ENCODE measurements at regions not wholly inside any gene's neighbourhood (a gene's known extent, or its start where the extent isn't known, plus 50 kb on each side); places are given as distances from the start of the nearest gene placed in this dataset.
"Not testable (repeated sequence)": the region's sequence is repeated elsewhere in the genome, so short reads cannot be mapped to it uniquely, and the experiment has no call there.

DNA sequence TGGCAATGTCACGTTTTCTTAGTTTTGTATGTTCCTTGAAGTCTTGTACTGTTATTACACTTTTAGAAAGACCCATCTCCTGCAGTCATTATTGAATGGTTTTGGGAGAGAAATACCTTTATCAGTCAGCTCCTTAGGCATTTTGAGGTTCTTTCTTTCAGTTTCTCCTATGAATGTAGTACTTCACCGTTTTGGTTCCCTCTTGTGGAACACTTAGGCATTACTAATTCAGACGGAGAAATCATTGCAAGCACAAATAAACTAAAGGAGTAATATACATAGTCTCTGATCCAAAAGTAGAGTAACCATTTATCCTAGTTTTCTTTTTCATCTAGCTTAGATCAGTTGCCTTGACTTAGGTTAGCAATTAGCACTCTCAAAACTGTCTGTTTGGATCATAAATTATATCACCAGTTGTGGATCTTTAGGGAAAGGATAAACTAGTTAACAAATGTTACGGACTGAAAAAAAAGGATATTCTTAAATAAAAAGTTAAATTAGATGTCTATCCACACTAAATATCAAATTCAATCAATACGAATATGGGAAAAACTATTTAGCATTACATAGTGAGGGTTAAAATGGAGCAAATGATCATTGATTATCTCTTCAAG lies 1538.3 kb upstream of the SEL1L start:
- DNase-seq (ENCODE audit: low read depth in 2 of 2), result no peak

DNA sequence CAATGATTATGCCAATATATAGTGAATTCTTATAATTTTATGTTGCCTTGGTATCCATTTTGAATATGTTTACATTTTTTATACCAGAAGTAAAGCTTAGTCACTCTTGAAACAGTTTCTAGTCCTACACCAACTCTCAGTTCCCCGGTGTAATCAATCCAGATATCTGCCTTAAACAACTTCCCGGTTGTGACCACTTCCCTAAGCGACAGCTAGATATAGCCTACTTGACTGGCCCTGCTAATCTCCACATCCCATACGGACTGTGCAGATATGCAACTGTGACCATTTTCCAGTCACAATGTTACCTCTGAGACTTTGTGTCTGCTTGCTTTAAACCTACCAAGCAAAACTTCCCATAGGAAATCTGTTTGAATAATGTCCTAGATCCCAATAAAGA lies 1551.5 kb upstream of the SEL1L start:
- DNase-seq (ENCODE audit: low read depth in 2 of 2), result no peak

DNA sequence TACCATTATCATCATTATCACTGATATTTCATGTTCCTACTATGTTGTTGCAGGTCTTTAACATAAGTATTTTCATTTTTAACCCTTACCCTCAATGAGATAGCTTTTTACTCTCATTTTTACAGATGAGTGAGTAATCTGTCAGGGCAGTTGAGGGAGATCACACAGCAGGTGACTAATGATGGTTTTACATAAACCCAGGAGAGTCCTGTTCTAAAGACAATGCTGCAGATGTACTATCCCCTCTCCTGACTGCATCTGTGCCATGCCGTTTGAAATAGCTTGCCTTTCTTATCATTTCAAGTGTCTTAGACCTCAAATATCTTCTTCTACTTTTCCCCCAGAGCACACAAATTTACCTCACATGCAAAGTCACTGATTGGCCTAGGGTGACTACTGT lies 1552.1 kb upstream of the SEL1L start:
- DNase-seq (ENCODE audit: low read depth in 2 of 2), result no peak

GRCh38 chr14:83091991-83092956 lies 1558.6 kb upstream of the SEL1L start:
- not testable (repeated sequence) for DNase-seq (ENCODE audit: low read depth in 2 of 2)

GRCh38 chr14:83096092-83096491 lies 1562.4 kb upstream of the SEL1L start:
- no peak for DNase-seq (ENCODE audit: low read depth in 2 of 2)

- DNase-seq (ENCODE audit: low read depth in 2 of 2), result no peak
Observed at GRCh38 chr14:83101846-83102245, 1568.2 kb upstream of the SEL1L start.

DNA sequence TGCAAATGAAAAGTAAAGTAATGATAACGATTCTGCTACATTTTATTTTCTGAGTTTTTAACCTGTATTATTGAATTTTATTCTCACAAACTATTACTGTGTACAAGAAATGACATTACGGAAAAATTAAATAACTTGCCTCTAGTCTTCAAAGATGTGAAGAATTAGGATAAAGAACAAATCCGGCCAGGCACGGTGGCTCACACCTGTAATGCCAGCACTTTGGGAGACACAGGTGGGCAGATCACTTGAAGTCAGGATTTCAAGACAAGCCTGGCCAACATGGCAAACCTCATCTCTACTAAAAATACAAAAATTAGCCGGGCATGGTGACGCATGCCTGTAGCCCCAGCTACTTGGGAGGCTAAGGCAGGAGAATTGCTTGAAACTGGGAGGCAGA lies 1584.4 kb upstream of the SEL1L start:
- no peak for DNase-seq (ENCODE audit: low read depth in 2 of 2)

- DNase-seq (ENCODE audit: low read depth in 2 of 2), result no peak
Observed at GRCh38 chr14:83120187-83120586, 1586.5 kb upstream of the SEL1L start.

- no peak for DNase-seq (ENCODE audit: low read depth in 2 of 2)
Observed at GRCh38 chr14:83126076-83126475, 1592.4 kb upstream of the SEL1L start.

DNA sequence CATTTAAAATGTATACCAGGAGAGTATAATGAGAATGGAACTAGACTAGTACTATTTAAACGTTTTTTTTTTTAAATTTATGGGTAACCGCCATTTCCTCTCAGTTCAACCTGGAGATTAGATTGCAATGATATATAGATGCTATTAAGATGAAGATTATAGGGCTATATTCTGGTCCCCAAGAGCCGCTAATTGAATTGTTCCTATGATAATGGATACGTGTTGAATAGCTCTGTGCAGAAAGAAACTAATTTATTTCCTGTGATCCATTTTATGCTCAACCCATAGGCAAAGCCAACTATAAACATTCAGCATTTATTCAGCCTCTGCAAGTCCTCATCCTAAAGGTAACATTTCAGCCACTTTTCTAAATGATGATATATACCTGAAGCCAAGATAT lies 1595.1 kb upstream of the SEL1L start:
- DNase-seq (ENCODE audit: low read depth in 2 of 2), result no peak

DNA sequence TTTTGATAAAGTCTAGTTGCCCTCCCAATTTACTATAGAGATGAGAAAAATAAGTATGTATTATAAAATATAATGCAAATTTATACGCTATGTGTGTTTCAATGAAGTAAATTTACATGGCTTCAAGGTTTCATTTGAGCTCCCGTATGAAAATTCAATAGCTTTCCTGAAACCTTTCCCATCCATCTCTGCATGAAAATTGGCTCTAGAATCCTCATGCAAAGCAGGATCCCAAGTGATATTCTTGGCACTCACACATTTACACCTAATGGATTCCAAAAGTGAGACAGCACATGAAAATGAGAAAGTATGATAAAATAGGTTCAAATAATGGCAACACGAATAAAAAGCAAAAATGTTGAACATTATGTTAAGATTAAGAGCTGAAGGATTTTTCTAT lies 1595.8 kb upstream of the SEL1L start:
- no peak for DNase-seq (ENCODE audit: low read depth in 2 of 2)

GRCh38 chr14:83133981-83134645 lies 1600.5 kb upstream of the SEL1L start:
- DNase-seq (ENCODE audit: low read depth in 2 of 2), result no peak

DNA sequence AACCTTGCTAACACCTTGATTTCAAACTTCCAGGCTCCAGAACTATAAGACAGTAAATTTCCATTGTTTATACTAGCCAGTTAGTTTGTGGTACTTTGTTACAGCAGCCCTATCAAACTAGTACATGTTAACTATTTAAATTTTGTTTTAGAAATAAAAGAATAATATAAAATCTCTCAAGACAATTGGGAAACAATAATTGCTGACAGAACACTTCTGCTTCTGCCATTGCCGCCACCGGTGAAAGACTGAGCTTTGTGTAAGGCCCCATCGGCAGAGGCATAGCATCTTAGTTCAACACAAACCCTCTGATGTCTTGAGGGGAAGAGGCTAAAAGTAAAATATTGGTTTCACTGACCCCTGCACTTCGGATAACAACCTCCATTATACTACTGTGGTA lies 1607.1 kb upstream of the SEL1L start:
- DNase-seq (ENCODE audit: low read depth in 2 of 2), result no peak

GRCh38 chr14:83147006-83147405 lies 1613.4 kb upstream of the SEL1L start:
- no peak for DNase-seq (ENCODE audit: low read depth in 2 of 2)

DNA sequence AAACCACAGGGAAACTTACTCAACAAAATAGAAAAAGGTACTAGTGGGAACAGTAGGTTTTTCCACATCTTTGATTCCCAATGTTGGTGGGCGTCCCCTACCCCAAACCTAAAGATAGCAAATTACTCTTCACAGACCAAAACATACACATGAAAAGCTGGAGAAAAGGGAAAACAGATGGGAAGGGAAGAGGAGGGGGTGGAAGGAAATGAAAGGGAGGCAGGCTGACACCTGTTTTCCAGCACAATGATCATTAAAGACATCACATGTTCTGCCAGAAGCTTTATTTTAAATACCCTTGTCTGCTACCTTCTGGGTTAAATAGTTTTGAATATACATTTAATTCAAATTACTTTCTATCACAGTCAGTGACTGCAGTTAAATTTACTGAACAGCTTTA lies 1617.9 kb upstream of the SEL1L start:
- no peak for DNase-seq (ENCODE audit: low read depth in 2 of 2)

- no peak for DNase-seq (ENCODE audit: low read depth in 2 of 2)
Observed at GRCh38 chr14:83153081-83153480, 1619.4 kb upstream of the SEL1L start.

DNA sequence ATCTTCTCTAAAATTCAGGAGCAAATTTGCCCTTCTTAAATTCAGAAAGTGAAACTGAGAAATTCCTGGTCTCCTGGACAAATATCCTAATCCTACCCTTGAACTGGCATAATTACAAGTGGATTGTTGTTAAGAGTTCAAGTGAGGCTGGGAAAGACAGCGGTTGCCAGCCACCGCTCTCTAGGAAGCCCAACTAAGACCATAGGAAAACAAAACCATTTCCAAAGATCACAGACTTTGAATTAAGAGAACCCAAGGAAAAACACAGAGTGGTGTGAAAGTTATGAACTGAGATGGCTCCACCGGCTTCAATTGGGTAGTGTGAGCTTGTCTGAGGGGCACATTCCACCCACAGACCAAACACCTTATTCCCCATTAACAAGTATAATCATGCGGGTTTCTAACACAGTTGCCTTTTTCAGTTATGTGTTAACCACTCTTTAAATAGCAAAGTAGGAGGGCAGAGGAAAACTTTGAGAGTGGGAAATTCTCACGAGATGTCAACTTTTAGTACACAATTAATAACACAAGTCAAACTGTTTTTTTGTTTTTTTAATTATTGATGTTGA lies 1628.8 kb upstream of the SEL1L start:
- no peak for DNase-seq (ENCODE audit: low read depth in 2 of 2)

DNA sequence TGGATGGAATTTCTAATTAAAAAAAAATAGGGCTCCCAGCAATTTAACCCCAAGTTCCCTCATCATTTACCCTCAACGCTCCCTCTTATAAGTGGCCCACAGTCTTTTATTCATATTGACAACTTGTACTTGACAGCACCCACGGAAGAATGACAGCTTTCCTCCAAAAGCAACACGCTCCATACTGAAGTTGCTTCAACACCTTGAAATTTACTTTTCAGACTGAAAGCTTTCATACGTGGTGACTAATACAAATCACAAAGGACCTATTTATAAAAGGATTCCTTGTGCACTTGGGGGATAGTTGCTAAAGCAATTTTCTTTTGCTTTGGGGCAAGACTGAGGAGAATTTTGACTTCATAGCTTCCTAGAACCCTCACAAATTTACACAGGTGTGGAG lies 1629.4 kb upstream of the SEL1L start:
- no peak for DNase-seq (ENCODE audit: low read depth in 2 of 2)

GRCh38 chr14:83164016-83164415 lies 1630.4 kb upstream of the SEL1L start:
- DNase-seq (ENCODE audit: low read depth in 2 of 2), result no peak

GRCh38 chr14:83164591-83164990 lies 1630.9 kb upstream of the SEL1L start:
- DNase-seq (ENCODE audit: low read depth in 2 of 2), result no peak

GRCh38 chr14:83170165-83170564 lies 1636.5 kb upstream of the SEL1L start:
- no peak for DNase-seq (ENCODE audit: low read depth in 2 of 2)

- DNase-seq (ENCODE audit: low read depth in 2 of 2), result no peak
Observed at GRCh38 chr14:83171761-83172160, 1638.1 kb upstream of the SEL1L start.

All from stimulated activated CD8-positive, alpha-beta memory T cell treated with anti-CD3 and anti-CD28 coated beads, Interleukin-2, amount 100 ng/mL, for 48 hours (primary cell).